ENCODE measurements at regions not wholly inside any gene's neighbourhood (a gene's known extent, or its start where the extent isn't known, plus 50 kb on each side); places are given as distances from the start of the nearest gene placed in this dataset.

DNA sequence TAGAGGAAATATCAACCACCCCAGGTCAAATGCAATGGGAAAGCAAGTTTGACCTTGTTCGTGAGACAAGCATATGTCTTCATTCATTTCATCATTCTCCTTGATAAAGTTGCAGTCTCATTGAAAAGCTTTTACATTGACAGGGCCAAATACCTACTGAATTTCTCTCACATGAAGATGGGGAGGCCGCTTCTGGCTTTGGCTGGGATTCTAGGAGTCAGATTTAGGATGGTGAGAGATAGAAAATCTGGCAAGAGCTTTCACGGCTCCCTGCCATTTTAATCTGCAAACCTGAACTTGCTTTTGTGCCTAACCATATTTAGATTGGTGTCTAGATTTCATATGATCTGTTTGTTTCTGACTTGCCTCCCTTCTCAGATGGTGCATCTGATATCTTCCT lies 88.0 kb downstream of the TMEM100 start:
- intact Hi-C loops (cut with micrococcal nuclease) = no loop called here

GRCh38 chr17:55632893-55633292 lies 89.8 kb downstream of the TMEM100 start:
- intact Hi-C loops (cut with micrococcal nuclease) = no loop called here

GRCh38 chr17:55632236-55632635 lies 90.4 kb downstream of the TMEM100 start:
- intact Hi-C loops (cut with micrococcal nuclease) = no loop called here

GRCh38 chr17:55629995-55630394 lies 92.7 kb downstream of the TMEM100 start:
- intact Hi-C loops (cut with micrococcal nuclease) = no loop called here

- intact Hi-C loops (cut with micrococcal nuclease) = no loop called here
These were observed 97.1 kb downstream of the TMEM100 start for GRCh38 chr17:55625521-55625920.

DNA sequence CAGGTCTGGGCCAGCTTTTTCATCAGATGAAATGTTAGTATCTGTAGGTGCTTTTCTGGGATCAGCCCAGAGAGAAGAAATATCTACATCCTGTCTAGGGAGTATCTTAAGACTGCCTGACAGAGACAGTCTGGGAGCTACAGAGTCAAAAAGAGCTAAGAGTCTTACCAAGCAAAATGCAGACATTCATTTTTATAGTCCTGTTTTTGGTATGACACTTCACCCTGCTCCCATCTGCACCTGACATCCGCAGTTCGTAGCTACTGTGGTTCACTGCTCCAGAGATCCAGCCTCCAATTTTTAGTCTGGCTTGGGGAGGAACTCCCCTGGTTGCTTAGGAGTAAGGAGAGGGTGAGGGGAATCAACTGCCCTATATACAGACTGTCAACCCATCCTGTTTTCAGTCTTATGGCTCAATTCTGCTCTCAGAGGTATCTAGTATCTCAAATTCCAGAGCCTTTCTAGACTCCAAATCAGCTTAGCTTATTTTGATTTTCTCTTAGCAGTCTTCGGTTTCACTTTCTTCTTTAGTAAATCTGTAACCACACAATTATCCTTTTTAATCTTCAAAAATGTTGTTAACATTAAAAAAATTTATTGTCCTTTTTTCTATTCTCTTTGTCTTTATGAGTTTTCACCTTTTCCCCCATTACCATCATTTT lies 97.8 kb downstream of the TMEM100 start:
- intact Hi-C loops (cut with micrococcal nuclease) = no loop called here

- intact Hi-C loops (cut with micrococcal nuclease) = no loop called here
These were observed 100.1 kb downstream of the TMEM100 start for GRCh38 chr17:55622547-55622946.

DNA sequence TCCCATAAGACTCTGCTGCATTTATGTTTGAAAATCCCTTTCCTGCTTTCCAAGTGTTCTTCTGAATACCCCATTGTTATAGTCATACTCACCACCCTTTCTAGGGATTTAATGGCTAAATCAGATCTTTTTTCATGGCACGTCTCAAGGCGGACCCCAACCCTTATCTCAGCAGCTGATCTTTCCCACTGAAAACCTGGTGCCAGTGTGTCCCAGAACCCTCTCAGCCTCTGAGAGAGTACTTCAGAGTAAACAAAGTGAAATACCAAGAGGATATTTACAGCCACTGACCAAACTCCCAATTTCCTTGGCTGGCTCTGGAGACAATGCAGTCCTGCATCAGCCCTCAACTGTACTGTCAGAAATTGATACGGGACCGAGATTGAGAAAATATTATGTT lies 101.7 kb downstream of the TMEM100 start:
- intact Hi-C loops (cut with micrococcal nuclease) = no loop called here

- intact Hi-C loops (cut with micrococcal nuclease) = no loop called here
These were observed 102.6 kb downstream of the TMEM100 start for GRCh38 chr17:55620023-55620422.

- intact Hi-C loops (cut with micrococcal nuclease) = no loop called here
These were observed 105.2 kb downstream of the TMEM100 start for GRCh38 chr17:55617441-55617840.

DNA sequence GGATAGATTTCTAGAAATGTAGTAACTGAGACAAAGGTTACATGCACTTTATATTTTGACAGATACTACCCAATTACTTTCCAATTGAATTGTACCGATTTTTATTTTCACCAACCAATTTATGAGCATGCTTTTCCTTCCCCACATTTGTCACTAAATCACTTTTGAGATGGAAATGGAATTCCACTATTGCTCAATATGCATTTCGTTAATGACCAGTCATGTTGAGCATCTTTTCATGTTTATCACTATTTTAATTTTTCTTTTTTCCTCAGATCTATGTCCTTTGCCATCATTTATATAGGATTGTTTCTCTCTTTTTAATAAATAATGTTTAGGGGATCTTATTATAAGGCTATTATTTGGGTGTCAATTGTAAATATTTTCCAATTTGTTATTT lies 102.8 kb upstream of the SMIM36 start:
- intact Hi-C loops (cut with micrococcal nuclease) = no loop called here

- intact Hi-C loops (cut with micrococcal nuclease) = no loop called here
These were observed 101.5 kb upstream of the SMIM36 start for GRCh38 chr17:55612691-55613141.

- intact Hi-C loops (cut with micrococcal nuclease) = no loop called here
These were observed 96.6 kb upstream of the SMIM36 start for GRCh38 chr17:55607731-55608341.

GRCh38 chr17:55606488-55606815 lies 95.2 kb upstream of the SMIM36 start:
- intact Hi-C loops (cut with micrococcal nuclease) = no loop called here

DNA sequence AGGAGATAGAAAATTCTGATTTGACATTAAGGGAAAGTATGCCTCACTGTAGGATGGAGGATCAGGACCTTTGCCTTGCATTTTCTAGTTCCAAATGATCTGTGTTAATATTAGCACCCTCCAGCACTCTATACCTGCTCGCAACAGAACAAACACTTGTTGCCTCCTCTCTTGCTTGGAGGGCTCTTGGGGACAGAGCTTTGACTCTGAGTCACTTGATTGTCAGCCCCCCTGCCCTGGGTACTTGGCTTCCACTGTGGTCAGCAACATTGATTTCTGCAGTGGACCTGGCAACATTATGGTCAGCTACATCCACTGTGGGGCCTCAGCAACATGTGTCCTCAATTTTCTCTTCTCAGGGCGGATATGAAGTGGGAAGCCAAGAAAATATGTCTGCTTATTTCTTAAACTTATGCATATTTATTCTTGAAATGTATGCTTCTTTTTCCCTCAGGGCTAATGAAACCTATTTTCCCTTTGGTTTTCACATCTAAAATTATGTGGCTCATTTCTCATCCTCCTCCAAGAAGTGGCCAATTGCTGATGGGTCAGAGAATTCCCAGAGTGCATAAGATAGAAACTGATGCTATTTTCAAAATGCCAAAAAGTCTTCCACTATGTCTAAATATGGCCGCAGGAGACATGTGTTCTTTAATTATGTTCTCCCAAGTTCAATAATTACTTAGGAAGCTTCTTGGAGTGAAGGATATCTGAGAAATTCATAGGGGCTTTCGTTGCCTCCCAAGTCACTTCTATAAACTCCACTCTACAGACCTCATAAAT lies 94.6 kb upstream of the SMIM36 start:
- intact Hi-C loops (cut with micrococcal nuclease) = no loop called here

DNA sequence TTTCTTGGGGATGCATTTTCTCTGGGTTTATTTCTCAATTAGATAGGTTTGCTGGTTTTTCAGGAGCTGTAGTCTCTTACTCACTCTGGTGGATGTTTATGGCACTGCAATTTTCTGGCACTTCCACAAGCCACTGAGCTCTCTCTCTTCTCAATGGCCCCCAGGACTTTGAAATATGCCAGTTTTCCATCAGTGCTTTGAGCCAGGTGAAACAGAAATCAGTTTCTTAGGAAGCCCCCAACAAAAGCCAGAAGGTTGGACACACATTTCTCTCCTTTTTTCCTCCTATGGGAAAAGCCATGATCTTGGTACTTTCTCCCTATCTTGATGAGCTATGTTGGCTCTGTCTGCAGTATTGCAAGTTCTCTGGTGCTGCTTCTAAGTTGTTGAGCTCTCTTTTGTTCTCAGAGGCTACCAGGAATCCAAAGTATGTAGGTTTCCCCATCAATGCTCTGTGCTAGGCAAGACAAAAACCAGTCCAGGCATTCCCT lies 90.7 kb upstream of the SMIM36 start:
- intact Hi-C loops (cut with micrococcal nuclease) = loop anchor here (1.0 kb wide), 2 partner anchors 76 to 168 kb away; no protein-coding TSS in a partner anchor

DNA sequence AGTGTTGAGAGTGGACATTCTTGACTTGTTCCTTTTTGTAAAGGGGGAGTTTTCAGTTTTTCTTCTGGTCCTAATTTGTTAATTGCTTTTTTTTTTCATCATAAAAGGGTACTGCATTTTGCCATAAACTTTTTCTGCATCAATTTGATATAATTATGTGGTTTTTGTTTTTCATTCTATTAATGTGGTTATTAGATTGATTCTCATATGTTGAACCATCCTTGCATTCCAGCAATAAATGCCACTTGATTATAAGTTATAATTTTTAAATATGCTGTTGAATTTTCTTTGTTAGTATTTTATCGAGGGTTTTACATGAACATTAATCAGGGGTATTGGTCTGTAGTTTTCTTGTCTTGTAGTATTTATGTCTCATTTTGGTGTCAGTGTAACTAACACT lies 87.2 kb upstream of the SMIM36 start:
- intact Hi-C loops (cut with micrococcal nuclease) = no loop called here

DNA sequence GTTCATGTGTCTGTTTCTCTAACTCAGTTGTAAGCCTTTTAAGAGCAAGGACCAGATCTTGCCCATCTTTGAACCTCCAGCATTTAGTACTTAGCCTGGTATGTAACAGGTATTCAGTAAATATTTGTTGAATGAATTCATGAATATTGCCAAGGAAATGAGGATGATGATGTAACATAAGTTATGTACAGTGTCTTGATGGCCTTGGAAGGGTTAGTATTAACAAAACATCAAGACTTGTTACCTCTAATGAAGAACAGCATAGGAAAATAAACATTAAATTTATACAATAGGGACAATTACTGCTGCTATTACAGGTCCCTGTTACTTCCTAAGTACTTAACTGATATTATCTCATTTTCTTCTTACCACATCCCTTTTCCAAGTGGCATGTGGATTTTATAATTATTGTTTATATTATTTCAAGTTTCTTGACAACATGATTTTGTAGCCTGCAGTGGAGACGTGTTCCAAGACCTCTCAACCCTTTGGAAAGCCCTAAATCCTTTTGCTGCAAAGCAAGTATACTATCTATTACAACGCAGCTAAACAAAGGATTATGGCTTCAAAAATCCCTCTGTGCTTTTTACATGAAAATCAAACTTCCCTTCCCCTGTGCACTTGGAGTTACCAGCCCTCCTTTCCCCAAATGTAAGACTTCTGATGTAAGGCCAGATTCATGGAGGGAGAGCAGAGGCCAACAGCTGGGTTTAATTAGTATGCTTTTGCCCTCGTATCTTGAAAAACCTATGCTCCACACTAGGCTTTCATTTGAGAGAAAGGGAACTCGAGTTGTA lies 77.4 kb upstream of the SMIM36 start:
- intact Hi-C loops (cut with micrococcal nuclease) = no loop called here

DNA sequence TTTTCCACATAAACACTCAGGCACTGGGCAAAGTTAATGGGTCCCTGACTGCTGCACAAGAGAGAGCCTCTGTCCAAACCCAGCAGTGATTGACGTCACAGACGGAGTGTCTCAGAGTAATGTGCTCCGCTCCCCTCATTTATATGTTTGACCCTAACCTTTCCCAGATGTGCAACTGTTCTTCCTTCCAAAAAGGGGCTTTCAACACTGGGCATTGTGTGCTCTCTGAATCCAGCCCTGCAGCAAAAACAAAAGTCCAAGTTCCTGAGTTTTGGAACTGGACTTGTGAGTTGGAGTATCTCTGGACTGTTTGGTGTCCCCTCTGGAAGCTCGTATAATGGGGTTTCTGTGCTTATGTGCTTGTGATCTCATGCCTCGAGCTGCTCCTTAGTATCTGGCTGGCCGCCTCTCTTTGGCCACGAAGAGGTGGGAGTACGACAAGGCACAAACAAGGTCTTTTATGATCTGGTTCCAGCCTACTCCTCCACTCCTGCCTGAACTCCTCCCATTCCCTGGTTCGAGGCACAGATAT lies 76.4 kb upstream of the SMIM36 start:
- intact Hi-C loops (cut with micrococcal nuclease) = no loop called here

- intact Hi-C loops (cut with micrococcal nuclease) = no loop called here
These were observed 74.4 kb upstream of the SMIM36 start for GRCh38 chr17:55585629-55586028.

GRCh38 chr17:55584861-55585260 lies 73.6 kb upstream of the SMIM36 start:
- intact Hi-C loops (cut with micrococcal nuclease) = no loop called here
